ENCODE measurements at regions not wholly inside any gene's neighbourhood (a gene's known extent, or its start where the extent isn't known, plus 50 kb on each side); places are given as distances from the start of the nearest gene placed in this dataset.

DNA sequence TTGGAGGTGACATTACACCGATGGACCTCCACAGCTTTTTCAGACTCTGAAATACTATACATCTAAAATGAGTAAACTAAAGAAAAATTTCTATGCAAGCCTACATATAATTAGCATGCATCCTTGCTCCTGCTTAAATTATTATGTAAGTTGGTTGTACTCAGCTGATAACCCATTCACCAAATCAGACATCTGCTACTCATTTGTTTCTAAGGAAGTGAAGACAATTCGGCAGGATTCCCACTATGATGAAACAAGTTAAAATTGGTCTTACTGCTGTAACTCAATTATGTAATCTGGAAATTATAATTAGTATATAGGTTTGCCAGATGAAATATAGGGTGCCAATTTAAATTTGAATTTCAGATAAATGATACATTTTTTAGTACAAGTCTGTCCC lies 59.5 kb upstream of the FGF13 start:
- Histone ChIP-seq H2BK20ac (ENCODE audit: low read depth, low read length, poor library complexity, severe bottlenecking) (no peak overlapping the region), H3K4ac (ENCODE audit: low read depth, low read length) (no peak overlapping the region), H3K14ac (ENCODE audit: insufficient read depth, low read length) (no peak overlapping the region), H3K27ac (ENCODE audit: insufficient read length, low read depth, low read length) (no peak overlapping the region), H3K18ac (ENCODE audit: insufficient read length, low read depth, low read length) (no peak overlapping the region), H2AK5ac (ENCODE audit: insufficient read length, low read length) (no peak overlapping the region), H3K4me1 (ENCODE audit: insufficient read depth, low read length) (peaks cover 2% of the 10 kb centered on the region; the same call in 1 of the 2 replicates), H3K9me3 (ENCODE audit: control insufficient read depth, low read depth, low read length) (no peaks in the 10 kb centered on the region), H2BK15ac (ENCODE audit: low read depth, low read length) (no peak overlapping the region), H2BK120ac (ENCODE audit: low read depth, low read length, poor library complexity, severe bottlenecking) (no peak overlapping the region), H3K9ac (ENCODE audit: extremely low read depth, insufficient read length, low read length) (no peak overlapping the region), H4K8ac (replicated peaks; ENCODE audit: insufficient read length, low read depth, low read length) (no peak overlapping the region), H2BK12ac (ENCODE audit: insufficient read length, low read depth, low read length) (no peak overlapping the region), H2BK5ac (ENCODE audit: insufficient read length, low read length) (no peak overlapping the region), H3K23me2 (ENCODE audit: insufficient read length, low read depth, low read length, poor library complexity, severe bottlenecking) (no peaks in the 10 kb centered on the region), H4K91ac (ENCODE audit: insufficient read length, low read depth, low read length) (no peak overlapping the region), H3T11ph (ENCODE audit: low read length) (no peak overlapping the region), H3K4me2 (ENCODE audit: insufficient read depth, insufficient read length, low read length) (no peak overlapping the region), H3K56ac (ENCODE audit: insufficient read length, low read depth, low read length) (no peak overlapping the region), H2AFZ (ENCODE audit: low read length) (no peak overlapping the region), H4K5ac (ENCODE audit: insufficient read length, low read depth, low read length) (no peak overlapping the region), H3K79me2 (ENCODE audit: insufficient read depth, low read length) (no peaks in the 10 kb centered on the region), H3K79me1 (ENCODE audit: insufficient read depth, low read depth, low read length, poor library complexity, severe bottlenecking) (no peaks in the 10 kb centered on the region), H4K20me1 (ENCODE audit: control insufficient read depth, insufficient read depth, insufficient read length) (no peaks in the 10 kb centered on the region), H3K27me3 (ENCODE audit: insufficient read depth, low read length) (no peaks in the 10 kb centered on the region), H3K23ac (ENCODE audit: insufficient read length, low read depth, low read length) (no peak overlapping the region)
- H3K4me1 Mint-ChIP-seq, result peaks cover 5 to 7% of the 10 kb centered on the region in 2 experiments; a peak in 3 of 4 replicates
- no peaks in the 10 kb centered on the region for H3K36me3 Mint-ChIP-seq (ENCODE audit: insufficient read depth in 1 of 3, low read depth in 3 of 3)
- no peaks in the 10 kb centered on the region; the same call in 1 of the 2 replicates for H3K27me3 Mint-ChIP-seq (ENCODE audit: low read depth)
- no peak overlapping the region for H3K27ac Mint-ChIP-seq
- no CpG with 5 or more reads among the region's 2 CpGs for WGBS (ENCODE audit: extremely low coverage, insufficient read length, low lambda C conversion rate)
- peaks cover 0 to 36% of the 10 kb centered on the region in 2 experiments; a peak in 2 of 5 replicates for H3K9me3 Mint-ChIP-seq
- H3K4me3 Mint-ChIP-seq, result no peak overlapping the region
- TF ChIP-seq, protein P1, sequence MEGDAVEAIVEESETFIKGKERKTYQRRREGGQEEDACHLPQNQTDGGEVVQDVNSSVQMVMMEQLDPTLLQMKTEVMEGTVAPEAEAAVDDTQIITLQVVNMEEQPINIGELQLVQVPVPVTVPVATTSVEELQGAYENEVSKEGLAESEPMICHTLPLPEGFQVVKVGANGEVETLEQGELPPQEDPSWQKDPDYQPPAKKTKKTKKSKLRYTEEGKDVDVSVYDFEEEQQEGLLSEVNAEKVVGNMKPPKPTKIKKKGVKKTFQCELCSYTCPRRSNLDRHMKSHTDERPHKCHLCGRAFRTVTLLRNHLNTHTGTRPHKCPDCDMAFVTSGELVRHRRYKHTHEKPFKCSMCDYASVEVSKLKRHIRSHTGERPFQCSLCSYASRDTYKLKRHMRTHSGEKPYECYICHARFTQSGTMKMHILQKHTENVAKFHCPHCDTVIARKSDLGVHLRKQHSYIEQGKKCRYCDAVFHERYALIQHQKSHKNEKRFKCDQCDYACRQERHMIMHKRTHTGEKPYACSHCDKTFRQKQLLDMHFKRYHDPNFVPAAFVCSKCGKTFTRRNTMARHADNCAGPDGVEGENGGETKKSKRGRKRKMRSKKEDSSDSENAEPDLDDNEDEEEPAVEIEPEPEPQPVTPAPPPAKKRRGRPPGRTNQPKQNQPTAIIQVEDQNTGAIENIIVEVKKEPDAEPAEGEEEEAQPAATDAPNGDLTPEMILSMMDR (conservative IDR thresholded peaks at IDR 0.05), result no peak
- no peak for DNase-seq
